Endothelial cell of umbilical vein (primary cell): ENCODE measurements at regions not wholly inside any gene's neighbourhood (a gene's known extent, or its start where the extent isn't known, plus 50 kb on each side); places are given as distances from the start of the nearest gene placed in this dataset.

Experiments used
- BruUV-seq: library from RNA; stranded (reverse); fragments of 400-500 nt; replicated peaks from 2 replicates; lab custom pipeline; 2021; lab: Mats Ljungman, UMichigan
- CTCF ChIA-PET: fragments of 300-600, 350-600 bp; sonication (Branson Sonifier 250); formaldehyde crosslinking; loops from one replicate; lab custom pipeline; 2021; ENCODE audit warnings: antibody characterized with exemption, inconsistent platforms; lab: Charles Lee
- POLR2A ChIA-PET: fragments of 300-600, 350-600 bp; sonication (Branson Sonifier 250); formaldehyde crosslinking; loops from one replicate; lab custom pipeline; 2021; ENCODE audit warnings: antibody characterized with exemption, inconsistent platforms; lab: Charles Lee
- DNase-seq: peaks from one replicate; pipeline ENCODE4 v3.0.0-alpha.2; 2011; ENCODE audit warnings: low read depth, low spot score
- FAIRE-seq: peaks from 2 replicates; lab custom pipeline; 2011; peaks lifted over from hg19 to GRCh38; lab: Jason Lieb, UNC
- H2AFZ ChIP-seq: 2 replicates; pipeline ENCODE4 v1.6.0; 2012; ENCODE audit warnings: low read depth, low read length, control low read depth, inconsistent platforms
- H3K27ac ChIP-seq: 2 replicates; pipeline ENCODE4 v1.5.1; 2011; ENCODE audit warnings: low read depth, mild to moderate bottlenecking, control low read depth, low read length, moderate library complexity; ENCODE audit not compliant: insufficient read depth
- H3K27me3 ChIP-seq, 2 experiments: 2 replicates each; pipeline versions ENCODE4 v1.6.0 to v1.6.1; 2011; ENCODE audit warnings: low read length in 2 of 2, mixed read lengths in 1 of 2; ENCODE audit not compliant: control insufficient read depth in 2 of 2, insufficient read depth in 2 of 2
- H3K36me3 ChIP-seq, 2 experiments: 2 replicates in 1 of 2; 3 replicates in 1 of 2; pipeline ENCODE4 v1.5.1; 2011; ENCODE audit warnings: low read length in 2 of 2, mild to moderate bottlenecking in 1 of 2, moderate library complexity in 1 of 2; ENCODE audit not compliant: control insufficient read depth in 2 of 2, insufficient read depth in 2 of 2; ENCODE audit errors: extremely low read depth in 1 of 2
- H3K4me1 ChIP-seq: 3 replicates; pipeline ENCODE4 v1.5.1; 2011; ENCODE audit warnings: mild to moderate bottlenecking, low read length; ENCODE audit not compliant: control insufficient read depth, insufficient read depth; ENCODE audit errors: extremely low read depth
- H3K4me2 ChIP-seq: 2 replicates; pipeline ENCODE4 v1.6.1; 2011; ENCODE audit warnings: low read length, control low read depth, mixed read lengths; ENCODE audit not compliant: insufficient read depth
- H3K4me3 ChIP-seq, 3 experiments: fragments of 200-600 bp in 1 of 3; sonication (generic), shearing (Covaris generic) in 1 of 3; replicated peaks in 1 of 3; 2 replicates each; pipeline ENCODE4 v1.5.1; 2011 to 2016; ENCODE audit warnings: control low read depth in 3 of 3, low read length in 3 of 3, mild to moderate bottlenecking in 2 of 3, inconsistent platforms in 1 of 3, low read depth in 1 of 3, moderate library complexity in 1 of 3; ENCODE audit not compliant: insufficient read depth in 1 of 3
- H3K79me2 ChIP-seq: 2 replicates; pipeline ENCODE4 v1.6.0; 2012; ENCODE audit warnings: low read length, inconsistent platforms; ENCODE audit not compliant: control insufficient read depth, insufficient read depth
- H3K9ac ChIP-seq: replicated peaks from 2 replicates; pipeline ENCODE3; 2011; ENCODE audit warnings: low read length, control low read depth; ENCODE audit not compliant: insufficient read depth; ENCODE audit errors: extremely low read depth
- H3K9me1 ChIP-seq: replicated peaks from 3 replicates; pipeline ENCODE4 v1.6.0; 2011; ENCODE audit warnings: mild to moderate bottlenecking, low read length; ENCODE audit not compliant: control insufficient read depth, insufficient read depth; ENCODE audit errors: extremely low read depth
- H3K9me3 ChIP-seq: replicated peaks from 2 replicates; pipeline ENCODE4 v1.5.1; 2012; ENCODE audit warnings: low read length, inconsistent platforms; ENCODE audit not compliant: control insufficient read depth, insufficient read depth
- H4K20me1 ChIP-seq: replicated peaks from 2 replicates; pipeline ENCODE3; 2011; ENCODE audit warnings: mild to moderate bottlenecking, low read length; ENCODE audit not compliant: control insufficient read depth, insufficient read depth; ENCODE audit errors: extremely low read depth
- EZH2 ChIP-seq: IDR thresholded peaks from 2 replicates; pipeline ENCODE4 v1.6.1; 2012; ENCODE audit warnings: borderline replicate concordance, low read depth, mild to moderate bottlenecking, moderate library complexity, low read length, inconsistent platforms; ENCODE audit not compliant: severe bottlenecking
- FOS ChIP-seq: IDR thresholded peaks from 2 replicates; pipeline ENCODE4 v1.6.1; 2011; ENCODE audit warnings: mild to moderate bottlenecking, low read length, moderate library complexity, borderline replicate concordance; ENCODE audit not compliant: insufficient read depth
- GATA2 ChIP-seq: IDR thresholded peaks from 2 replicates; pipeline ENCODE4 v1.7.0; 2011; ENCODE audit warnings: low read depth, mild to moderate bottlenecking, moderate library complexity, mixed read lengths, low read length; ENCODE audit not compliant: insufficient read length, insufficient read depth
- JUN ChIP-seq: IDR thresholded peaks from 2 replicates; pipeline ENCODE4 v1.6.1; 2011; ENCODE audit warnings: borderline replicate concordance, low read depth; ENCODE audit not compliant: insufficient read length, insufficient read depth
- MYC ChIP-seq: IDR thresholded peaks from one replicate; pipeline ENCODE4 v1.6.1; 2011; ENCODE audit warnings: mild to moderate bottlenecking, low read depth, low read length
- POLR2A ChIP-seq: IDR thresholded peaks from 2 replicates; pipeline ENCODE4 v1.6.1; 2012; ENCODE audit warnings: low read depth, mild to moderate bottlenecking, control low read depth, low read length
- POLR2AphosphoS5 ChIP-seq: IDR thresholded peaks from 2 replicates; pipeline ENCODE4 v1.6.1; 2012; ENCODE audit warnings: low read depth, mild to moderate bottlenecking, control low read depth, low read length, moderate library complexity; ENCODE audit not compliant: insufficient read depth
- dilution Hi-C: fragments of 300-500 bp; cut with MboI; formaldehyde crosslinking; loops from one replicate; pipeline ENCODE4 v1.15.0; 2019; ENCODE audit warnings: low sequenced_read_pairs; ENCODE audit not compliant: extremely low pct_ligation_motif_present
- intact Hi-C: fragments of 100-400 bp; cut with micrococcal nuclease; formaldehyde crosslinking; loops from one replicate; pipeline ENCODE4 v1.10.0; 2022
- TF ChIP-seq, protein P1 (sequence below): IDR thresholded peaks from 2 replicates; pipeline ENCODE4 v1.6.1; 2011; ENCODE audit not compliant: insufficient read depth, insufficient read length
- TF ChIP-seq, protein P2 (sequence below), 2 donors: IDR thresholded peaks; 1 replicate in 1 of 2; 2 replicates in 1 of 2; pipeline ENCODE4 v1.5.1; 2011; ENCODE audit warnings: low read length in 2 of 2, mild to moderate bottlenecking in 2 of 2, moderate library complexity in 2 of 2, control low read depth in 1 of 2, inconsistent platforms in 1 of 2, low read depth in 1 of 2; ENCODE audit not compliant: insufficient read depth in 1 of 2; ENCODE audit errors: extremely low read depth in 1 of 2

DNA sequence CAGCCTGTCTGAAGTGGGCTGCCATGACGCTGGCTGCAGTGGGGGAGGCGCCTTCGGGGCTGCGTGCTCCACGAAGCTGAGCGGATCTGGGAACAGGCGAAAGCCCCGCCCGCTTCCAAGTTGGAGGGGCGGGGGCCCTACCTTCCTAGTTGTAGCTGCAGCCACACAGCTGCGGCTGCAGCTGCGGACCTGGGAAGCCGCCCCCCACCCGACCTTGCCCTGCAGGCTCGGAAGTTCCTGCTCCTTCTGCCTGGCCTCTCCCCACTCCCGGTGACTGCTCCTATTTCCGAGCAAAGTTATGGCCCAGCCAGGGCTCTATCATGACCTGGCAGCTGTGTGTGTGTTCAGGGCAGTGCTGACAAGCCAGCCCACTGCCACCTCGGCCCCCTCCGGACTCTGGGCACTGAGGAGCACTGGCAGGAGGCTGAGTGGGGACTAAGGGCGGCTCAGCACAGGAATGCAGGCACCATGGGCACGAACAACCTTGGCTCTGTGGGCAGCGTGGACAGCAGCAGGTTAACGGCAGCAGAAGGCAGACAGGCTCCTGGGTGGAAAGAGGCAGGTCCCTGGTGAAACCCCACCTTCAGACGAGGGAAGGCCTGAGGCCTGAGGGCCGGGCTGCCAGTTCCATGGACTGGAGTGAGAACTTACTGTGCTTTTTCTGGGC, 352.4 kb upstream of the TMCO5A start:
- H3K27ac ChIP-seq = no peak overlapping the region
- dilution Hi-C loops (no loop called here), intact Hi-C loops (no loop called here)
- H3K4me2 ChIP-seq = no peak overlapping the region
- H3K36me3 ChIP-seq = no peaks in the 10 kb centered on the region
- no peaks in the 10 kb centered on the region for H3K4me1 ChIP-seq
- no peak for TF ChIP-seq POLR2AphosphoS5
- no peak for TF ChIP-seq FOS
- TF ChIP-seq, protein P1, sequence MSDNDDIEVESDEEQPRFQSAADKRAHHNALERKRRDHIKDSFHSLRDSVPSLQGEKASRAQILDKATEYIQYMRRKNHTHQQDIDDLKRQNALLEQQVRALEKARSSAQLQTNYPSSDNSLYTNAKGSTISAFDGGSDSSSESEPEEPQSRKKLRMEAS = no peak
- no peak for TF ChIP-seq POLR2A
- TF ChIP-seq, protein P2, sequence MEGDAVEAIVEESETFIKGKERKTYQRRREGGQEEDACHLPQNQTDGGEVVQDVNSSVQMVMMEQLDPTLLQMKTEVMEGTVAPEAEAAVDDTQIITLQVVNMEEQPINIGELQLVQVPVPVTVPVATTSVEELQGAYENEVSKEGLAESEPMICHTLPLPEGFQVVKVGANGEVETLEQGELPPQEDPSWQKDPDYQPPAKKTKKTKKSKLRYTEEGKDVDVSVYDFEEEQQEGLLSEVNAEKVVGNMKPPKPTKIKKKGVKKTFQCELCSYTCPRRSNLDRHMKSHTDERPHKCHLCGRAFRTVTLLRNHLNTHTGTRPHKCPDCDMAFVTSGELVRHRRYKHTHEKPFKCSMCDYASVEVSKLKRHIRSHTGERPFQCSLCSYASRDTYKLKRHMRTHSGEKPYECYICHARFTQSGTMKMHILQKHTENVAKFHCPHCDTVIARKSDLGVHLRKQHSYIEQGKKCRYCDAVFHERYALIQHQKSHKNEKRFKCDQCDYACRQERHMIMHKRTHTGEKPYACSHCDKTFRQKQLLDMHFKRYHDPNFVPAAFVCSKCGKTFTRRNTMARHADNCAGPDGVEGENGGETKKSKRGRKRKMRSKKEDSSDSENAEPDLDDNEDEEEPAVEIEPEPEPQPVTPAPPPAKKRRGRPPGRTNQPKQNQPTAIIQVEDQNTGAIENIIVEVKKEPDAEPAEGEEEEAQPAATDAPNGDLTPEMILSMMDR (IDR thresholded peaks at IDR 0.05; ENCODE audit: extremely low read depth in 1 of 2, insufficient read depth in 1 of 2, low read depth in 1 of 2, low read length in 2 of 2) = no peak
- no peak for TF ChIP-seq MYC
- TF ChIP-seq GATA2 = no peak
- no peak for TF ChIP-seq JUN
- TF ChIP-seq EZH2 = no peak
- no peak overlapping the region for H3K4me3 ChIP-seq
- H3K79me2 ChIP-seq = no peaks in the 10 kb centered on the region
- H3K27me3 ChIP-seq = no peaks in the 10 kb centered on the region
- FAIRE-seq = no peak
- no peaks in the 10 kb centered on the region for H3K9me1 ChIP-seq
- POLR2A ChIA-PET = no interaction called here
- H3K9me3 ChIP-seq = peaks cover 4% of the 10 kb centered on the region
- H3K9ac ChIP-seq = no peak overlapping the region
- CTCF ChIA-PET = no interaction called here
- no peak for DNase-seq
- BruUV-seq = no TSS peak
- H4K20me1 ChIP-seq = no peaks in the 10 kb centered on the region
- no peak overlapping the region for H2AFZ ChIP-seq
